ENCODE measurements at regions not wholly inside any gene's neighbourhood (a gene's known extent, or its start where the extent isn't known, plus 50 kb on each side); places are given as distances from the start of the nearest gene placed in this dataset.

- Mint-ChIP-seq H3K27me3 (peaks cover 6% of the 10 kb centered on the region), H3K4me1 (ENCODE audit: low read depth) (peaks cover 13% of the 10 kb centered on the region), H3K27ac (no peak overlapping the region), H3K4me3 (no peak overlapping the region), H3K36me3 (ENCODE audit: low read depth) (no peaks in the 10 kb centered on the region), H3K9me3 (no peaks in the 10 kb centered on the region)
- DNase-seq (no peak), ATAC-seq (ENCODE audit: poor library complexity) (no peak)
- TF ChIP-seq, protein P1, sequence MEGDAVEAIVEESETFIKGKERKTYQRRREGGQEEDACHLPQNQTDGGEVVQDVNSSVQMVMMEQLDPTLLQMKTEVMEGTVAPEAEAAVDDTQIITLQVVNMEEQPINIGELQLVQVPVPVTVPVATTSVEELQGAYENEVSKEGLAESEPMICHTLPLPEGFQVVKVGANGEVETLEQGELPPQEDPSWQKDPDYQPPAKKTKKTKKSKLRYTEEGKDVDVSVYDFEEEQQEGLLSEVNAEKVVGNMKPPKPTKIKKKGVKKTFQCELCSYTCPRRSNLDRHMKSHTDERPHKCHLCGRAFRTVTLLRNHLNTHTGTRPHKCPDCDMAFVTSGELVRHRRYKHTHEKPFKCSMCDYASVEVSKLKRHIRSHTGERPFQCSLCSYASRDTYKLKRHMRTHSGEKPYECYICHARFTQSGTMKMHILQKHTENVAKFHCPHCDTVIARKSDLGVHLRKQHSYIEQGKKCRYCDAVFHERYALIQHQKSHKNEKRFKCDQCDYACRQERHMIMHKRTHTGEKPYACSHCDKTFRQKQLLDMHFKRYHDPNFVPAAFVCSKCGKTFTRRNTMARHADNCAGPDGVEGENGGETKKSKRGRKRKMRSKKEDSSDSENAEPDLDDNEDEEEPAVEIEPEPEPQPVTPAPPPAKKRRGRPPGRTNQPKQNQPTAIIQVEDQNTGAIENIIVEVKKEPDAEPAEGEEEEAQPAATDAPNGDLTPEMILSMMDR (IDR thresholded peaks at IDR 0.05): no peak
- H3K4me1 ChIP-seq (ENCODE audit: insufficient read depth, low read length): peaks cover 13% of the 10 kb centered on the region
- no peak overlapping the region for H3K4me3 ChIP-seq (ENCODE audit: low read length)
- ChIA-PET POLR2A (interaction anchor here (1.3 kb wide), 1 partner anchor 9 kb away, joined by 4 read pairs; no protein-coding TSS in a partner anchor), CTCF (no interaction called here)
- no peaks in the 10 kb centered on the region for H3K9me3 ChIP-seq (ENCODE audit: control insufficient read depth in 1 of 2, insufficient read depth in 1 of 2, low read length in 2 of 2)
- H3K36me3 ChIP-seq (ENCODE audit: insufficient read depth, low read length): no peaks in the 10 kb centered on the region
- H3K27me3 ChIP-seq (ENCODE audit: control insufficient read depth in 1 of 2, insufficient read depth in 2 of 2, low read length in 2 of 2): no peaks in the 10 kb centered on the region
- no peak overlapping the region for H3K27ac ChIP-seq (ENCODE audit: low read depth in 1 of 2, low read length in 2 of 2)
- intact Hi-C loops (cut with DNase I, micrococcal nuclease): no loop called here
These were observed 57.3 kb upstream of the AMZ2 start for GRCh38 chr17:68190495-68190894.

GRCh38 chr17:68195667-68196393 is 52.0 kb upstream of the AMZ2 start:
- H3K4me1 ChIP-seq (ENCODE audit: insufficient read depth, low read length): peaks cover 50% of the 10 kb centered on the region
- Mint-ChIP-seq H3K27me3 (peaks cover 41% of the 10 kb centered on the region), H3K4me3 (peak overlapping the region; percentile 82), H3K27ac (peak overlapping the region; percentile 31), H3K4me1 (ENCODE audit: low read depth) (peaks cover 31% of the 10 kb centered on the region), H3K9me3 (no peaks in the 10 kb centered on the region), H3K36me3 (ENCODE audit: low read depth) (no peaks in the 10 kb centered on the region)
- no peak overlapping the region for H3K27ac ChIP-seq (ENCODE audit: low read depth in 1 of 2, low read length in 2 of 2)
- POLR2A ChIA-PET: interaction anchor here (0.6 to 7.8 kb wide), 2 partner anchors 12 to 52 kb away, joined by 3 to 119 read pairs; no protein-coding TSS in a partner anchor
- H3K36me3 ChIP-seq (ENCODE audit: insufficient read depth, low read length): no peaks in the 10 kb centered on the region
- peak in 2 of 14 experiments; percentile 19 to 48 for DNase-seq
- no peaks in the 10 kb centered on the region for H3K9me3 ChIP-seq (ENCODE audit: control insufficient read depth in 1 of 2, insufficient read depth in 1 of 2, low read length in 2 of 2)
- peak overlapping the region; percentile 71 for H3K4me3 ChIP-seq (ENCODE audit: low read length)
- TF ChIP-seq, protein P1 (IDR thresholded peaks at IDR 0.05): no peak
- H3K27me3 ChIP-seq (ENCODE audit: control insufficient read depth in 1 of 2, insufficient read depth in 2 of 2, low read length in 2 of 2): peaks cover 16 to 19% of the 10 kb centered on the region in 2 experiments
- ATAC-seq (ENCODE audit: poor library complexity): no peak
- CTCF ChIA-PET: interaction anchor here (0.9 kb wide), 1 partner anchor 15 kb away, joined by 3 read pairs; no protein-coding TSS in a partner anchor
- intact Hi-C loops (cut with DNase I, micrococcal nuclease): no loop called here

GRCh38 chr17:68196394-68197090 is 51.3 kb upstream of the AMZ2 start:
- ChIA-PET POLR2A (interaction anchor here (1.1 to 7.8 kb wide), 3 partner anchors 9 to 52 kb away, joined by 3 to 119 read pairs (median 4); no protein-coding TSS in a partner anchor), CTCF (interaction anchor here (0.9 to 1.1 kb wide), 2 partner anchors 11 to 16 kb away, joined by 3 read pairs; no protein-coding TSS in a partner anchor)
- DNase-seq (peak in 2 of 14 experiments; percentile 31 to 43), ATAC-seq (ENCODE audit: poor library complexity) (no peak)
- Histone ChIP-seq H3K36me3 (ENCODE audit: insufficient read depth, low read length) (no peaks in the 10 kb centered on the region), H3K27ac (ENCODE audit: low read depth in 1 of 2, low read length in 2 of 2) (no peak overlapping the region), H3K4me1 (ENCODE audit: insufficient read depth, low read length) (peaks cover 57% of the 10 kb centered on the region), H3K4me3 (ENCODE audit: low read length) (peak overlapping the region; percentile 71), H3K9me3 (ENCODE audit: control insufficient read depth in 1 of 2, insufficient read depth in 1 of 2, low read length in 2 of 2) (no peaks in the 10 kb centered on the region), H3K27me3 (ENCODE audit: control insufficient read depth in 1 of 2, insufficient read depth in 2 of 2, low read length in 2 of 2) (peaks cover 16 to 19% of the 10 kb centered on the region in 2 experiments)
- Mint-ChIP-seq H3K27ac (no peak overlapping the region), H3K27me3 (peaks cover 41% of the 10 kb centered on the region), H3K4me3 (peak overlapping the region; percentile 82), H3K4me1 (ENCODE audit: low read depth) (peaks cover 37% of the 10 kb centered on the region), H3K9me3 (no peaks in the 10 kb centered on the region), H3K36me3 (ENCODE audit: low read depth) (no peaks in the 10 kb centered on the region)
- TF ChIP-seq, protein P1 (IDR thresholded peaks at IDR 0.05): no peak
- intact Hi-C loops (cut with DNase I, micrococcal nuclease): no loop called here
